Activated CD8-positive, alpha-beta memory T cell treated with anti-CD3 and anti-CD28 coated beads for 1 hour (primary cell): ENCODE measurements at regions not wholly inside any gene's neighbourhood (a gene's known extent, or its start where the extent isn't known, plus 50 kb on each side); places are given as distances from the start of the nearest gene placed in this dataset.

ENCODE experiments used
- DNase-seq, 2 donors: peaks; one replicate each; pipeline ENCODE4 v3.0.0-alpha.2; 2020; ENCODE audit warnings: low read depth in 1 of 2; ENCODE audit errors: extremely low read depth in 1 of 2

DNA sequence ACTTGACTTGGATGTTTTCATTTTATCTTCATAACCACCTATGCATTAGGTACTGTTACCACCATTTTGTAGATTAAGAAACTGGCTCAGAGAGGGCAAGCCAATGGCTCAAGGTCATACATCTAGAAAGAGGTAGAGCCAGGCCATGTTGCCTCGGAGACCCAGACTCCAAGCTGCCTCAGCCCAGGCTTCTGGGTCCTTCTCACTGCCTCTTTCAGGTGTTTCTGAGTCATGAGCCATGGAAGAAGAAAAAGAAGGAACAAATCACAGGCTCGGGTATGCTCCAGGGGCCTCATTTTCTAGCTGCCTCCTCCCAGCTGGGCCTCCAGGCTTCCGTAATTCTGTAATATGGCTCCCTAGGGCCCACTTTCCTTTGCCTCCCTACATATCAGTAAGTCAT is 226.5 kb upstream of the TOPAZ1 start:
- DNase-seq = no peak

DNA sequence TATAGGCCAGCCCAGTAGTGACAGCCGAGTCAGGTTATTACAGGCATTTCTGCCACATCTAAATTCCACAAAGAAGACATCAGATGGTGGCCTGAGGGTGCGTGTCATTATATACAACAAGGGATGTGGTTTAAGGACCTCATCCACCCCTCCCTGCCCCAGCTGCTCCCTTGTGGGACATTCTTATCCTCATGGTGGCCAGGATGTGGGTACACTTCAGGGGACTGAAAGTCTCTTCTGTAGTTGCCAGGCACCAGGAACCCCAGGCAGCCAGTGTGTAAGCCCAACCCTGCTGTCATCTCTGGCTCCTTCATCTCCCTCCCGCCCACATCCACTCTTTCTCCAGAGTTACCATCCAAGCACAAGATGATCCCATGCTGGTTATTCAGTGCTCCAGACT is 224.9 kb upstream of the TOPAZ1 start:
- no peak for DNase-seq

DNA sequence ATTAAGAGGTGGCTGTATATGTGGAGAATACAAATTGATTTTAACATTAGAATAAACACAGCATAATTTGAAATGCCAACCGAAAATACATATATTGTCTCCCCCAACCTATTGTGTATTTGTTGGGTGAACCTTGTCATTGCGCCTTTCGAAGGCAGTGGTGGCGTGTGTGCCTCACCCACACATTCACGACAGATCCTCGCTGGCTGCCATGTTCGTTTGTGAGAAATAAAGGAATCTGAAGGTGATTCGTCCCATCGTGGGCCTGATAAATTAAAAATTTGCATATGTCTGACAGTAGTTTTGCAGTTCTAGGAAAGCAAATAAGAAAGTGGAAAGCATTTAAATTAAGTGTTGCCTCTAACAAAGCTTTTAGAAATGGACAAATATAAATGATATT is 222.8 kb upstream of the TOPAZ1 start:
- no peak for DNase-seq

DNA sequence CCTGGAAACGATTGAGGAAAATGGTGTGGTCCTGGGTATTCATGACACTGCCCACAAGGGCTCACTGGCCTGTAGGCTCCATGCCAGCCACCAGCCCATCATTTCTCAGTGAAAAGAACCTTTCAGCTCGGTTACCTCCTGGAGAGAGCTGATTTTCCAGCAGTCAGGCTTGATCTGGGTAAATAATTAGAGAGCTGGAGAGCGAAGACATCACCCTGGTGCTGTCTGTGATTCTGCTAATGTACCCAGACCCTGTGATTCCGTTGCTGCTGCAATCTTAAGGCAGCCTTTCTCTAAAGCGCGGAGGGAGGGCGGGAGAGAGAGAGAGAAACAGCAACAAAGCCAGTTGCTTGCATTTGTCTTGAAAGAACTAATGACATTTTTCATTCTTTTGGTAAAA is 221.9 kb upstream of the TOPAZ1 start:
- no peak for DNase-seq

DNA sequence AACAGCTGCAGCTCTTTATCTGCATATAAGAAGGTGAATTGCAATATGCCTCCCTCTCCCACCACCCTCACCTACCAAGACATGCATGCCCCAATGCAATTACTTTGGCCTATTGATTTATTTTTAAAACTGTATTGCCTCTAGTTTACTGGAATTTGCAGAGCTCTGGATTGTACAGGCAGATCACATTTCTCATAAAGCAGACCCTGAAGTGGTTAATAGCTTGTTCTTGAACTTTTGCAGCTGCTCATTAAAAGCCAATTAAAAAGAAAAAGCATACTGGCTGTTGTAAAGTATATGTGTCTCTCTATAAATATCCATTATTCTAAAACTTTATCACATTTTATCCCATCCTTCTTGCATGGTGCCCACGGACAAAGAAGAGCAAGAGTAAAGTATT is 221.5 kb upstream of the TOPAZ1 start:
- DNase-seq = no peak

DNA sequence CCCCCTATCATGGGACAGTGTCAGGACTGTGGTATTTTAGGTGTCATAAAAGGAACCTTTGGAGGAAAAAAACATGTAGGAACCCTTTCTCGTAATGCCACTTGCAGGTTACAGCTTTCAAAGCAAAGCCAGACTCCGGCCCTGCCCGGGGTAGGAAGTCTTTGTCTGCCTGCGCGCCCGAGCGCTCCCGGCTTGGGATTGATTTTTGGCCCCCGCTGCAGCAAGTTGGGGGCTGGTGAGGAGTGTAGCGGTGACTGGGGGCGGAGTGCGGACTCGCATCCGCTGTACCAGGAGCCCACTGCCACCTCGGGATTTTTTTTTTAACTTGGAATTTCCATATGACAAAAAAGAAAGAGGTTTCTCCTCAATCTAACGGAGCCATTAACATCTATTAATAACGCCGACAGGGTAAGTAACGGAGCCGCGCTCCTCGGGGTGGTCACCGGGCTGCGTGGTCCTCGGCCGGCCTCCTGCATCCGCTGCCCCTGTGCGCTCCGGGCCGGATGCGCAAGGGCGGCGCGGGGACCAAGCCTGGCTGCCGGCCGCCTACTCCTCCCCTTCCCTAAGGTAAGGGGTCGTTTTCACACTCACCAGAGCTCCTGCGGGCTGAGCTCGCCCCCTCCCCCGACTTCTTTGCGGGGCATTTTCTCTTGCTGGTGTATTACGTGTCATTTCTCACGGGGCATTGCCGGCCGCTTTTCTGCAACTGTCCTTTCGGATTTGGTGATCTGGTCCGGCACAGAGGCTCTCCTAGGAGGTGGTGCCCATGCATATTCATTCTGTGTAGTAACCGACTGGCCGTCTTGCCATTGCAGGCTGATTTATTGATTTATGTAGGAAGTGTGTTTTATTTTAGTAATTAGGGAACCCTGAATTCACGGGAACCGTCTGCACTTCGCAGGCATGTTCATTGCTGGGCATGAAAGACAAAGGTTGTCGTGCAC is 219.8 kb upstream of the TOPAZ1 start:
- no peak for DNase-seq

DNA sequence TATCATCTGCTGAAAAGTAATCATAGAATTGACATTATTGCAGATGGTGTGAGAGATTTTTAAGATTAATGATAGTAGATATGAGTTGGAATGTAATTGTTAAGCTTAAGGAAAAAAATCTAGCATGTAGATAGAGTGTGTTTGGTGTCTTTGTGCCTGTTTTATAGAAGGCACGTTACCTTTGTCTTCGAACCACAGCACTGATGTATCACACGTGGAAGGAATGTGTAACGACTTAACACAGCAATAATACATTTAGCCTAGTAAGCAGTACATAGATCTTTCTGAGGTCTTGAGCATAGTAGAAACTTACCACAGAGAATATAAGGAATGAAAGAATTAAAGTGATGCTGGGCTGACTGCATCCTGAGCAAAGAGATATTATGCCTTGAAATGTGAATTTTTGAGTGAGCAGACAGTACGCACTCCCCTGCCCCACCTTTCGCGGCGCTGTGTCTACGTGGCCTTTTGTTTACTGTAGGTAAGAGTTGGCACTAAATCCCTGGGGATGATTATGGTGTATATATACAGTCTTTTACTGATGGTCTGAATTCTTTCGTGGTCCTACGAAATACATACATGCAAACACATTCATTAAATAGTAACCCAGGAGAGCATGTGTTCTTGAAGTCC is 217.6 kb upstream of the TOPAZ1 start:
- no peak for DNase-seq

DNA sequence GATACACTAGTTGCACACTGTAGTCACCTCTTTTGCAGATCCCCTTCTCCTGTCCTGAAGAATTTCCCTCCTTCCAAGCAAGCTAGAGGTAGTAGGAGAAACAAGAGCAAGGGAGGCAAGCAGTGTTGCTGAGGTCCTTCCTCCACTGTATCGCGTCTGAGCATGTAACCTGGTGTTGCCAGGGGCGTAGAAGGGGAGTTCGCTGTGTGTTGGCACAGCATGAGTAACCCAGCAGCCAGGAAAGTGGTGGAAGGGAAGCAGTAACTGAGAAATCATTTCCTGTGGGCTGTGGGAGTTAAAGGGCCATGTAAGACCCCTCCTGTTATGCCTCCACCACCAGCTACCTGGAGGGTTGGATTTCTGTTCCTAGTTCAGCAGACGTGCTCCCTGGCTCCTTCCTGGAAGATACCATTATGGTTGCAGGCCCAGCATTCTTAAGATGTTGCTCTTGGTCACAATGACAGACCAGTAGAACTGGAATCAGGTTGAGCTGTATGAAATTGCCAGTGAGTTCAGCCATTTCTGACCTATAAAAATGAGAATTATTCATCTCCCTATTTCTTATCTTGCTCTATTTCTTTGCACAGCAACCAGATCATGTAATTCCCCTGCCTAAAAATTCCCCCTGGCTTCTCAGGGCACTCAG is 215.3 kb upstream of the TOPAZ1 start:
- DNase-seq = no peak

DNA sequence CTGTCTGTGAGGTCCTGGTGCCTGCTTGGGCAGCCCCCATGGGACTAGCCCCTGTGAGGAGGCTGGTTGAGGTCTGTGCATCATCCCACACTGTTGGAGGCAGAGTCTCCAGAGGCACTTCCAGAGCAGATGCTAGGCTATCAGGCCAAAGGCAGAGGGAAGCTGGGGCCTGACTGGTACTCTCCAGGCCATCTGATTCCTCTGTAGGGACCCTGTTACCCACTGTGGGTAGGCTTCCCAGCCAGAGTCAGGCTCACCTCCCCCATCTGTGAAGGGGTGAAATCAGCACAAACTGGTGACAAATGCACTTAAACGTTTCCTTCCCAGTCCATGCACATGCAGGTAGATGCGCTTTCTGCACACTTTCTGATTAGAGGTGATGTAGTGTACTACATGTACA is 212.6 kb upstream of the TOPAZ1 start:
- no peak for DNase-seq

DNA sequence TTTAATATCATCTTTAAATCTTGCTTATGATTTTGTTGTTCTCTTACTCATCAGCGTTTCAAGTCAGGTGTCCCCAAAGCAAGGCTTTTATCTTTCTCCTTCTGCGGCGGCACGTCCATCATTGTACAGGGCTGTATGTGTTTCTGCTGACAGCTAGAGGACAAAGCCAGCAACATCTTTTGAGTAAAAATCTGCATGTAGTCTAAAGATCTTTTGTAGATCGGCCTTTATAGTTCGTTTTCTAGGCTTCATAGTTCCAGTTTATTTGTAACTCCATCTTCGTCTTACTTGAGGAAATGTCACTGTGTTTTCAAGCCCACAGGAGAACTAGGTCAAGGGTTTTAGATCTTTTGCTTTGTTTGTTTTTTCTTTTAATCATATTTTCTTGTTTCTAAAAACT is 211.4 kb upstream of the TOPAZ1 start:
- DNase-seq = no peak

DNA sequence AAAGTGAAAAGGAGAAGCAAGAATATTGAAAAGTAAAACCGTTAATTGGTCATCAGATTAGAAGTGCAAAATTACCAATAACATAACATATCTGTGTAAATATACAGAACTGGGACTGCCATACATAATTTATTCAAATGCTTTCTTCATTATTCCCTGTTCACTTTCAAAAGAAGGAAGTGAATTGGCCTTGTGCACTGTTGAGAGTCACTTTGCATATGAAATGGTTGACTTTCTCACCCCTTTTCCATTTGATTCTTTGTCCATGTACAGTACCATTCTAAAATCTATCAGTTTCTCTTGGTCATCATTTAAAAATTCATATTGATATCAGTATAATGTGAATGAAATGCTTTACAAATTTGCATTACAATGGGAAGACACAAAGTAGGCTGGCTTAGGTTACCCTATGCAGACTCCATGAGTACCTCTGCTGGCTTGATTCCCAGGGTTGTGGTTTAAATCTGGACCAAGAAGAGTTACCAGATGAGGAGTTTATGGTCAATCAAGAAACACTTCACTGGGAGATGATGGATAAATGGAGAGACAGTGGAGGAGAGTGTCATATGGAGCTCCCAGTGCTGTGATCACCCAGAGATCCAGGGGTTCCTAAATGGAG is 210.9 kb upstream of the TOPAZ1 start:
- no peak for DNase-seq

DNA sequence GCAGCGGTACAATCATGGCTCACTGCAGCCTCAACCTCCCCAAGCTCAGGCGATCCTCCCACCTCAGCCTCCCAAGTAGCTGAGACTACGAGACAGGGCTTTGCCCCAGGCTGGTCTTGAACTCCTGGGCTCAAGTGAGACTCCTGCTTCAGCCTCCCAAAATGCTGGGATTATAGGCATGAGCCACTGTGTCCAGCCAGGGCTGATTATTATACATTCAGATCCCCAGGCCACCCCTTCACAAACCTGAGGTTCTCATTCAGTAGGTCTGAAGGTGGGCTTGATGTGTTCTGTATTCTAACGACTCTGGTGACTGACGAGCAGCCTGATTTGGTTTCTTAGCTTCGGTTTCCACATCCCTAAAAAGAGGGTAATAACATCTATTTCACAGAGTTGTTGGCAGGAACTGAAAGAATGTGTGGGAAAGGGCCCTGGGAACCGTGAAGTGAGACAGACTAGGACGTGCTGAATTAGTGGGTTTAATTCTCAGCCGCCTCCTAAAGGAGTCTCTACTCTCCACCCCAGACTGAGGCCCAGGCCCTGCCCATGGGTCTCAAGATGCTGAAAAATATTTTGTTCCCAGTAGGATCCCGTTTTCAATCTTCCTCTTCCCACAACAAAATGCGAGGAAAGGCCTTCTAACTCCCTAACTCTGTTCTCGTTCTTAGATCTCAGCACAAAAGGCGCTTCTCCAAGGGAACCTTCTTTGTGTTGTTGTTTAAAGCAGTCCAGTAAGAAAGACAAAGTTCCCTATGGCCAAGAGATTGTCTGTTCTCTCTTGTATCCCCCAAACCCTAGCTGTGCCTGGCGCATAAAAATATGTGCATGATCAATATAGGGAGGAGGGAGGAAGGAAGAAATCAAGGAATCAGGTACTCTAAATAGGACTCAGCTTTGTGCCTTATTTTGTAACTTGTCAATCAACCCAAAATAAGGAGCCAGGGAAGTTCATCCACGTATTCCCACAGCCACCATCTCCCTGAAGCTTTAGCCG is 210.0 kb upstream of the TOPAZ1 start:
- DNase-seq = no peak

DNA sequence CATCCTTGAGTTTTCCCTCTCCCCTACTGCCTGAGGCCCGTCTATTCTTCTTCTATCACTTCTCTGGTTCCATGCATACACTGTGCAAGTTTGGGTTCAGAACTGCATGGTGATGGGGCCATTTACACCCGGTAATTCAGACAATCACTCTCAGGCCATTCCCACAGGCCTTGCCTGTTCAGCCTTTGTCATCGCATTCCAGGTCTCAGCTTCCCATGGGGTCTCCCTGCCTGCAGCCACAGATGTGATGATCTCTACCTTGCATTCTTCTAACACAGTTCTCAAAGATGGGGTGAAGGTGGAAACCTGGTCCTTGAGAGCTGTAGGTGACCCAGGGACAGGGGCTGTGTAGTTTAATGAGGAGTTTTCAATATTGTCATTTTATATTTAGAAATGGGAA is 209.2 kb upstream of the TOPAZ1 start:
- DNase-seq = no peak

DNA sequence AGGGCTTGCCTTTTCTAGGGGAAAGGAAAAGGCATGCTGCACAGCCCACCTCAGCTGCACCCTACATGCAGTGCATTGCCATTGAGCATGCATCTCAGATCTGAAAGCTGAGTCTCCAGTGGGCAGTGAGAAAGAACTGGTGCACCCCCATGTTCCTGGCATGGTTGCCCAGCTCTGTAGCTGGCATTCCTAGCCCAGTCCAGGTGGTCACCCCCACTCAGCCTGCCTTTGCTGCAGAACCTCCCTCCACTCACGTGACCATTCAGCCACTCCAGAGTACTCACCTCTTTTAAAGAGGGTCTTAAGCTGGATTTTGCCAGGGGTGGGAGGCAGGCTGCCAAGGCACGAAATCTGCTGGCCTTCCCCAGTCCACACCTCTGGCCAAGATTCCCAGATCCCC is 208.6 kb upstream of the TOPAZ1 start:
- no peak for DNase-seq

DNA sequence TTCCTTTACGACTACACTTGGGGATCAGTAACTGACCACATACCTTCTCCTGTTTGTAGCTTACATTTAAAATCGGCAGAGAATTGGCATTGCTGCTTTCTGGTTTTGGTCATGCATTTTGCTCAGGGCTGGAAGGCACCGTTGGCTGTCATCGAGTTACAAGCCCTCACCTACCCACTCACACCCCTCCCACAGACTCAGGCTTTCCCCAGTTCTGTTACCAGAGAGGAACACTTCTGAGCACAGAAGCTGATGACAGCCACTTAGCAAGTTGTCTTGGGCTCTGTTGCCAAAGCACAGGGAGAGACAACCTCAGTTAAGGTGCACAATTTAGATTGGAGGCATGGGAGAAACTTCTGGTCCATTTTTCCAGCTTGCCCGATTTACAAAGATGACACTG is 204.8 kb upstream of the TOPAZ1 start:
- DNase-seq = no peak

DNA sequence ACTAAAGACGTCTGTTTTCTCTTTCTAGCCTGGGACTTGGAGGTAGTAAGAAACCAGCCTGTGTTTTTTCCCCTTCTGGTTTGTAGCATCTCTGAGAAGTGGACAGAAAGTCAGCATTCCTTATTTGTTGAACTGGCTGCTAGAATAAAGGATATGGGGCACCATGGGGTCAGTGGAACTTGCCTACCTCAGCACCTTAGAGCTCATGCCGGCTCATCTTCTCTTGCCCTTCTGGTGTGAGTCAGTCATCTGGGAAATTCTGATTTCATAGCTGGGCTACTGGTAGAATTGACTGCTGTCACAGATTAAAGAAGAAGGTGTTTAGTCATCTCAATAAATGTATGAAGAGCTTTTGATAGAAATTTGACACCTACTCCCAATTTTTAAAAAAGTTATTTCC is 202.7 kb upstream of the TOPAZ1 start:
- DNase-seq = no peak

DNA sequence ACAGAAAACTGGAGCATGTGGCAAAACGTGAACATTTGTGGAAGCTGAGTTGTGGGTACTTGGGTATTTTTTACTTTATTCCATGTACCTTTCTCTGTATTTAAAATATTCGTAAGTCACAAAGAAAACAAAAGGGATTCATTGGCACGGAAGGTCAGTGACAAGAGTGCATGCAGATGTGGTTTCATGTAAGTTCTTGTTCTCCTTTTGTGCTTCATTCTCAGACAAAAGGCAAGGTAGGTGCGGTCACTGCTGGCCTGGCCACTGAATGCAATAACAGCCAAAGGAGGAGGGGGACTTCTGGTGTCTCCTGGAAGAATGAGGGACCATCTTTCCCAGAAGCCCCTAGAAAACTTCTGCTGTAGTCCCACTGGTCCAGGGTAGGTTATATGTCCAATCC is 200.0 kb upstream of the TOPAZ1 start:
- no peak for DNase-seq

DNA sequence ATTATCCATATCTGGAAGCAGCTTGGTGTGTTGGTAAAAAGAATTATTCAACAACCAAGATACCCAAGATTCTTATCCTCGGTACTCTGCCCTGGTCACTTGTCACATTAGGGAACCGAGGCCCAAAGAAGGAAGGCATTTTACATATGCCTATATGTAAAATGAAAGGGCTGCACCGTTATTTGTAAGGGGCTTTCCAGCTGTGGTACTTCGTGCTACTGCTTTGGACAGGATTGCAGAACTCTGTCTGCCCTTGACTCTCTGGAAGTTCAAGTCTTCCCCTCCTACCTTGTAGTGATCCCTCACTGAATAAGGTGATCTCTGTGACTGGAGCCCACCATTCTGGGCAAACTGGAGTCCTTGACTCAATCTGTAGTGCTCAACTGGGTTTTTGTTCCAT is 198.9 kb upstream of the TOPAZ1 start:
- DNase-seq = no peak

DNA sequence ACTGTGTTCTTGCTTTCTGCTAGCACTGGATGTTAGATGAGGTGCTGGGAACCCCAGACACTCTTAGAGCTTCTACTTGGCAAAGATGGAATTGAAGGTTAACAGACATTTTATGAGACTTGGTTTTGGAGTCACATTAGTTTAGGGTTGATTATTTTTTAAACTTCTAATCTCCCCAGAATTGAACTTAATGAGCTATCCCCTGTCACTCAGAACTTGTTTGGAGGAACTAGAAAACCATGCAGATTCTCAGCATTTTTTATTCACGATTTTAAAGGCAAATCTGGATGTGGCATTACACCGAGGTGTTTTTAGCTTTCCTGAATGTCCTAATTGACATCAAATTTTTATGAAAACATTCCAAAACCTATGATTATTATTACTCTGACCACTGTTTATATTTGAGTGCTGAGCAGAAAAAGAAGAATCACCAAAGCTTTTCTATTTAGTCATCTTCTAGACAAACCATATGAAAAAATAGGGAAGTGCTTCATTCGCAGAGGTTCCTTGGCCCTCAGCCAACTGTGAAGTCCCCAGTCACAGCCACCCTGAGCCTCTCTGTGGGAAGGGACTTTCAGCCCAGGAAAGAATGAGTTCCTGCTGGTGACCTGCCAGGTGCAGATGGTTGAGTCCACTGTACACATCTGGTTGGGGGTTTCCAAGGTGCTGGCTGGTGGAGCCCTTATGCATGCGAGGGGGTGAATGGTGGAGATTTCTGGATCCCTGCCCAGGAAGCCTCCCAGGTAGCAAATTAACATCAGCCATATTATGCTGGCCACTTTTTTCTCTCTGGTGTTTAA is 196.0 kb upstream of the TOPAZ1 start:
- DNase-seq = no peak

DNA sequence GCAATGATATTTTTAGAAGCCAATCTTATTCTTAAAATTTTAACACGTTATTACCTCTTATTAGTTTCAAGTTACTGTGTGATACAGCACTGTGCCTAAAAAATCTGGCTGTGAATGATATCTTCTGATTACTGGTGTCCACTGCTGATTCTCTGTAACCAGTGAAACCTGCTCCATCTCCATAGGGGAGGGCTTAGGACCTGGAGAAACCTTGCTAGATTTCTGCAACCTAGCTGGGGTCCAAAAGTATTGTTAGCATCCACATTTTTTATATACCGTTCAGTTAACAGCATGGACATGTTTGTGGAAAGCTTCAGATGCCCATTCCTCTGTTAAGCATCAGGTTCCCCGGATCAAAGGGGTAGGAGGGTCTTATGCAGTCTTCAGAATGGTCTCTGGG is 193.9 kb upstream of the TOPAZ1 start:
- DNase-seq = no peak
